B cell (primary cell): ENCODE measurements at regions not wholly inside any gene's neighbourhood (a gene's known extent, or its start where the extent isn't known, plus 50 kb on each side); places are given as distances from the start of the nearest gene placed in this dataset.

Source experiments
- CTCF ChIP-seq: fragments of 200-600 bp; IDR thresholded peaks from one replicate; pipeline ENCODE4 v1.8.0; 2022; ENCODE audit warnings: antibody characterized with exemption, mild to moderate bottlenecking
- EZH2 ChIP-seq: IDR thresholded peaks from 2 replicates; pipeline ENCODE4 v1.6.1; 2012; ENCODE audit warnings: borderline replicate concordance, low read depth, mild to moderate bottlenecking, moderate library complexity, low read length; ENCODE audit not compliant: insufficient read depth, poor library complexity, severe bottlenecking

DNA sequence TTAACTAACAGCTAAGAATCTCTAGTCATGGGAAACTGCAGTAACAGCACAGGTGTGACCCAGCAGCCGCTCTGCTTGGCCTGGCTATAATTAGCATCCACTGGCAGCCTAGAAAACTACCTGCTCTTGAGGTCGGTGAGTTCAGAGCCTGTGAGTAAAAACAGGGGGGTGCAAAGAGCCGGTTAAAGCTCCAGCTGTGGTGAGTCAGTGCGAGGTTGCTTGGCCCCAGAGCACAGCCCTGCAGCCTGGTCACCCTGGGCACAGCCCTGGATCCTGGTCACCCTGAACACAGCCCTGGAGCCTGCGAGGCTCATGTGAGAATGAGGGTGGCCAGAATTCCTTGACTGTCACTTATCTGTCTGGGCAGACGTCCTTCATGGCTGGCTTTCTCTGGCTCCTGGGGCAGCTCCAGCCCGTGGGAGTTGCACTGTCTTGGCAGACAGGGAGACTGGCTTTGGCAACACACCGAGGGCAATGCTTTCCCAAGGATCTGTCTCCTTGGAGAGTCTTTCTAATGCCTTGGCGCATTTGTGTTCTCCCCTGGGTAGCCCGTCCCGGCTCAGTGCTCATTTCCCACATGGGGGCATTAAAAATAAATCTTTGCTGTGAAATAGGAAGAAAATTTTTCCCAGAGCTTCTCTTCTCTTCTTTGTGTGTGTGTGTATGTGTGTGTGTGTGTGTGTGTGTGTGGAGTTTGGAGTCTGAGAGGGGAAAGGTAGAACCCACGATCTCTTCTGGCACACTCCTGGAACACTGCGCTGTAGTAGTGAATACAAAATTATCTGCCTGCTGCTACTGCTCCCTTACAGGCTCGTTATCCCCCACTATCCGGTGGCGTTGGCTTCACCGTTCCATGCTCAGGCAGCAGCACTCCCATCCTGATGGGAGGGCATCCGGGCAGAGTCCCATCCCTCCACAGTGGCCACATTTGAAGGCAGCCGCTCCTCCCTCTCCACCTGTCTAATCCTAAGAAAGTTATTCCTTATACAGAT is 250.2 kb upstream of the MEX3C start:
- TF ChIP-seq CTCF (no peak), EZH2 (no peak)
